ENCODE measurements at regions not wholly inside any gene's neighbourhood (a gene's known extent, or its start where the extent isn't known, plus 50 kb on each side); places are given as distances from the start of the nearest gene placed in this dataset.

DNA sequence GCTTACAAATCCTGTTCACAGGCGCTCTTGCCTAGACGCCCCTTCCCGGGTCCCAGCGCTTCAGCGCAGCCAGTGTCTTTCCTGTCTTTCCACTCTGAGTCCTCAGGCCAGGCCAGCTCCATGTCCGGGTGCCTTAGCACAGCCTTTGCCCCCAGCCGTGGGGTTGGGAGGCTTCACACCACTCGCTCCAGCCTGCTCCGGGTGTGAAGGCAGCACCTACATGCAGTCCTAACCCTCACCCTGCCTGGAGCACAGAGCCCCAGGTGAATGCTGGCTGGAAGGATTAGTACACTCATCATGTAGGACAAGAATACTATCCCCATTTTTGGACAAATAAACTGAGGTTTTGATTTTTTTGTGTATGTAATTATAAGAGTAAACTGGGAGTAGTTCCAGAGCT lies 81.7 kb upstream of the TMEM72 start:
- TF ChIP-seq EZH2phosphoT487 (IDR thresholded peaks at IDR 0.05; ENCODE audit: insufficient read depth, low read depth) (no peak), EZH2 (IDR thresholded peaks at IDR 0.05; ENCODE audit: insufficient read depth, poor library complexity, severe bottlenecking) (no peak)
